PC-3 (cell line): ENCODE measurements at regions not wholly inside any gene's neighbourhood (a gene's known extent, or its start where the extent isn't known, plus 50 kb on each side); places are given as distances from the start of the nearest gene placed in this dataset.
A peak's percentile ranks its signal among the peaks of the same experiment; 100 is the strongest.

ENCODE experiments used
- ATAC-seq: fragments of 200-7000 bp; cut with Tn5 transposase; 2 replicates; pipeline ENCODE4 v1.9.1; 2020; ENCODE audit warnings: mild to moderate bottlenecking, moderate library complexity
- BruUV-seq: library from RNA; stranded (reverse); fragments of 400-500 nt; replicated peaks from 2 replicates; lab custom pipeline; 2021; lab: Mats Ljungman, UMichigan
- CTCF ChIA-PET: fragments of 300-600 bp; sonication (Branson Sonifier 250); formaldehyde crosslinking; loops from one replicate; lab custom pipeline; 2022; ENCODE audit warnings: antibody characterized with exemption; lab: Charles Lee
- POLR2A ChIA-PET: fragments of 300-600 bp; sonication (Branson Sonifier 250); formaldehyde crosslinking; loops from one replicate; lab custom pipeline; 2022; ENCODE audit warnings: antibody characterized with exemption; ENCODE audit not compliant: unreplicated experiment; lab: Charles Lee
- DNase-seq: peaks from one replicate; pipeline ENCODE4 v3.0.0-alpha.2; 2015
- H2AFZ ChIP-seq: fragments of 300-600 bp; sonication (generic); 2 replicates; pipeline ENCODE4 v1.6.0; 2016; ENCODE audit warnings: antibody characterized with exemption, low read length
- H3F3A ChIP-seq: fragments of 300-600 bp; sonication (generic); one replicate; pipeline ENCODE4 v1.6.0; 2017; ENCODE audit warnings: antibody characterized with exemption, low read length, control low read depth, mild to moderate bottlenecking; ENCODE audit not compliant: unreplicated experiment
- H3K27ac ChIP-seq: fragments of 300-600 bp; sonication (generic); 2 replicates; pipeline ENCODE4 v1.5.1; 2016; ENCODE audit warnings: mild to moderate bottlenecking, low read length
- H3K27me3 ChIP-seq: fragments of 300-600 bp; sonication (generic); 2 replicates; pipeline ENCODE4 v1.6.1; 2016; ENCODE audit warnings: low read length, mixed read lengths
- H3K36me3 ChIP-seq: fragments of 300-600 bp; sonication (generic); 2 replicates; pipeline ENCODE4 v1.6.1; 2016; ENCODE audit warnings: low read depth, mixed run types, low read length, mixed read lengths
- H3K4me1 ChIP-seq: fragments of 300-600 bp; sonication (generic); 2 replicates; pipeline ENCODE4 v1.5.1; 2016; ENCODE audit warnings: low read length; ENCODE audit not compliant: insufficient read depth
- H3K4me2 ChIP-seq: fragments of 300-600 bp; sonication (generic); 2 replicates; pipeline ENCODE4 v1.6.0; 2016; ENCODE audit warnings: low read length
- H3K4me3 ChIP-seq: fragments of 300-600 bp; sonication (generic); 2 replicates; pipeline ENCODE4 v1.5.1; 2016; ENCODE audit warnings: mild to moderate bottlenecking, low read length, mixed read lengths
- H3K79me2 ChIP-seq: fragments of 300-600 bp; sonication (generic); 2 replicates; pipeline ENCODE4 v1.6.1; 2017; ENCODE audit warnings: low read length, mixed read lengths
- H3K9ac ChIP-seq: fragments of 300-600 bp; sonication (generic); 2 replicates; pipeline ENCODE4 v1.6.0; 2016; ENCODE audit warnings: mild to moderate bottlenecking, low read length
- H3K9me2 ChIP-seq: fragments of 300-600 bp; sonication (generic); replicated peaks from 2 replicates; pipeline ENCODE4 v1.6.1; 2016; ENCODE audit warnings: mixed run types, low read length, mixed read lengths
- H3K9me3 ChIP-seq: fragments of 300-600 bp; sonication (generic); 2 replicates; pipeline ENCODE4 v1.6.1; 2016; ENCODE audit warnings: low read length, mixed read lengths
- H4K20me1 ChIP-seq: fragments of 300-600 bp; sonication (generic); 2 replicates; pipeline ENCODE4 v1.6.1; 2016; ENCODE audit warnings: low read length, mixed read lengths
- EZH2 ChIP-seq: fragments of 300-600 bp; sonication (generic); IDR thresholded peaks from one replicate; pipeline ENCODE4 v1.6.1; 2017; ENCODE audit warnings: antibody characterized with exemption, mild to moderate bottlenecking, low read length; ENCODE audit not compliant: unreplicated experiment
- EZH2phosphoT487 ChIP-seq: fragments of 300-600 bp; sonication (generic); IDR thresholded peaks from 2 replicates; pipeline ENCODE4 v1.6.1; 2018; ENCODE audit warnings: mild to moderate bottlenecking, antibody characterized with exemption, low read length, borderline replicate concordance
- intact Hi-C: fragments of 100-400 bp; cut with micrococcal nuclease; formaldehyde crosslinking; loops from 2 replicates; pipeline ENCODE4 v1.9.0; 2023
- TF ChIP-seq, protein P1 (sequence below): fragments of 300-600 bp; sonication (generic); conservative IDR thresholded peaks from 2 replicates; pipeline ENCODE4 v1.5.1; 2017; ENCODE audit warnings: antibody characterized with exemption, low read depth, mild to moderate bottlenecking, low read length

DNA sequence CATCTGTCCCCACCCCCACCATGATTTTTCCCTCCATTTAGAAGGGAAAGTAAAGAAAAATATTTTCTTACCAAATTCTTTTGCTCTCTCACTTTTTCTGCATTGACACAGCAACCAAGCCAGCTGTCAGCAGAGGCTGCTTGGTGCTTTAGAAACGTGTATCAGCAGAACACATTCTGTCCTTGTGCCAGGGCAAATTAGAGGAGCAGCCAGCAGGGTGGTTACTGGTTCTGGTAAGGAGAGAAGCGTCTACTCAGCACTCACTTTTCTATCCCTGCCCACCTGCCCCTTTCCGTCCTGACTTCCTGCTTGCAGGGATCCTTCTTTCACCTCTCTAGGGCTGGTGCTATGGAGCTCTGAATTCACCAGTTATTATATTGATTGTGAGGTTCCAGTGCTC is 327.5 kb upstream of the PDE3A start:
- intact Hi-C loops: no loop called here
- ChIA-PET CTCF (no interaction called here), POLR2A (no interaction called here)
- no peaks in the 10 kb centered on the region for H3K36me3 ChIP-seq
- no peaks in the 10 kb centered on the region for H4K20me1 ChIP-seq
- H3K79me2 ChIP-seq: no peaks in the 10 kb centered on the region
- DNase-seq (no peak), ATAC-seq (no peak)
- H3K4me1 ChIP-seq: no peaks in the 10 kb centered on the region
- H3K9me2 ChIP-seq: no peaks in the 10 kb centered on the region
- H3K27ac ChIP-seq: no peak overlapping the region
- no TSS peak for BruUV-seq
- H3K9ac ChIP-seq: no peak overlapping the region
- TF ChIP-seq, protein P1, sequence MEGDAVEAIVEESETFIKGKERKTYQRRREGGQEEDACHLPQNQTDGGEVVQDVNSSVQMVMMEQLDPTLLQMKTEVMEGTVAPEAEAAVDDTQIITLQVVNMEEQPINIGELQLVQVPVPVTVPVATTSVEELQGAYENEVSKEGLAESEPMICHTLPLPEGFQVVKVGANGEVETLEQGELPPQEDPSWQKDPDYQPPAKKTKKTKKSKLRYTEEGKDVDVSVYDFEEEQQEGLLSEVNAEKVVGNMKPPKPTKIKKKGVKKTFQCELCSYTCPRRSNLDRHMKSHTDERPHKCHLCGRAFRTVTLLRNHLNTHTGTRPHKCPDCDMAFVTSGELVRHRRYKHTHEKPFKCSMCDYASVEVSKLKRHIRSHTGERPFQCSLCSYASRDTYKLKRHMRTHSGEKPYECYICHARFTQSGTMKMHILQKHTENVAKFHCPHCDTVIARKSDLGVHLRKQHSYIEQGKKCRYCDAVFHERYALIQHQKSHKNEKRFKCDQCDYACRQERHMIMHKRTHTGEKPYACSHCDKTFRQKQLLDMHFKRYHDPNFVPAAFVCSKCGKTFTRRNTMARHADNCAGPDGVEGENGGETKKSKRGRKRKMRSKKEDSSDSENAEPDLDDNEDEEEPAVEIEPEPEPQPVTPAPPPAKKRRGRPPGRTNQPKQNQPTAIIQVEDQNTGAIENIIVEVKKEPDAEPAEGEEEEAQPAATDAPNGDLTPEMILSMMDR: no peak
- TF ChIP-seq EZH2 (no peak), EZH2phosphoT487 (no peak)
- H3K4me2 ChIP-seq: no peak overlapping the region
- H2AFZ ChIP-seq: no peak overlapping the region
- no peaks in the 10 kb centered on the region for H3K9me3 ChIP-seq
- no peak overlapping the region for H3K4me3 ChIP-seq
- no peaks in the 10 kb centered on the region for H3F3A ChIP-seq
- H3K27me3 ChIP-seq: peaks cover 11% of the 10 kb centered on the region

DNA sequence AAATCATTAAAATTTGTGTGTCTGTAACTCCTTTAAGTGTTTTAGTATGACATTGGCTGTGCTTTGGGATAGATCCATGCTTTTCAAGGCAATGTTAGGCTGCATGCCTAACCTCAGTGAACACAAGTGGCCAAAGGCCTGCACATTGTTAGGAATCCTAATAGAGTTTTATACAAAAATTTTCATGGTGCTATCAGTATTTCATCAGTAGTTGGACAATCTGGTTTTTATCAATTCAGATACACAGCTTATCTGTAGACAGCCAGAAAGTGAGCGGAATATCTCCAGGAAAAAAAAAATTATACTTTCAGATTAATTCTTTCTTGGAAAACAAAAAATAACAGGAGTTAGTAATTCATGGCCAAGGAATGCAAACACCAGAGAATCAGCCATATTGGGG is 324.0 kb upstream of the PDE3A start:
- no peaks in the 10 kb centered on the region for H4K20me1 ChIP-seq
- POLR2A ChIA-PET: no interaction called here
- no peaks in the 10 kb centered on the region for H3K4me1 ChIP-seq
- no peaks in the 10 kb centered on the region for H3K79me2 ChIP-seq
- no peaks in the 10 kb centered on the region for H3K9me2 ChIP-seq
- H2AFZ ChIP-seq: no peak overlapping the region
- BruUV-seq: no TSS peak
- H3K4me3 ChIP-seq: no peak overlapping the region
- H3F3A ChIP-seq: no peaks in the 10 kb centered on the region
- no peak for DNase-seq
- no peaks in the 10 kb centered on the region for H3K36me3 ChIP-seq
- CTCF ChIA-PET: no interaction called here
- intact Hi-C loops: no loop called here
- ATAC-seq: no peak
- H3K9ac ChIP-seq: no peak overlapping the region
- no peak overlapping the region for H3K27ac ChIP-seq
- H3K4me2 ChIP-seq: no peak overlapping the region
- TF ChIP-seq, protein P1: no peak
- TF ChIP-seq EZH2phosphoT487 (no peak), EZH2 (no peak)
- H3K27me3 ChIP-seq: peaks cover 8% of the 10 kb centered on the region; the same call in 1 of the 2 replicates
- no peaks in the 10 kb centered on the region for H3K9me3 ChIP-seq

DNA sequence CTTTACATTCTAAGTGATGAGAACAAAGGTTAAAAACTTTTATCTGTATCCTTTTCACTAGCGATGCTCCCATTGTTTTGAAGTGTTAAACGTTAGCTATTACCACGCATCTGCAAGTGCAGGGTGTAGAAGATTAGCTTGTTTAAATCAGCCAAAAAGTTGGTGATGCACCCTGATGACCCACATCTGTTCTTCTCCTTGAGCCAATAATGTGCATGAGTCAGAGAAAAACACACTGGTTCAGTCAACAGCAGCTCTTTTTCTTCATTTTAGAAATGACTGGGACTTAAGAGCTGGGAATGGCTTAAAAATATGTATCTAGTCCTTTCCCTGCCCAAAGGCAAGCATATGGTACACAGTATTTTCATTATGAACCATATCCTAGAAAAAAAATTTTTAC is 323.5 kb upstream of the PDE3A start:
- POLR2A ChIA-PET: no interaction called here
- no peaks in the 10 kb centered on the region for H3K9me2 ChIP-seq
- no peaks in the 10 kb centered on the region for H4K20me1 ChIP-seq
- no peaks in the 10 kb centered on the region for H3F3A ChIP-seq
- CTCF ChIA-PET: no interaction called here
- H3K4me2 ChIP-seq: no peak overlapping the region
- intact Hi-C loops: no loop called here
- no peak overlapping the region for H3K9ac ChIP-seq
- H3K36me3 ChIP-seq: no peaks in the 10 kb centered on the region
- H3K79me2 ChIP-seq: no peaks in the 10 kb centered on the region
- BruUV-seq: no TSS peak
- H3K4me3 ChIP-seq: no peak overlapping the region
- ATAC-seq (no peak), DNase-seq (peak; percentile 15)
- TF ChIP-seq EZH2phosphoT487 (no peak), EZH2 (no peak)
- TF ChIP-seq, protein P1: no peak
- no peaks in the 10 kb centered on the region for H3K9me3 ChIP-seq
- H3K4me1 ChIP-seq: no peaks in the 10 kb centered on the region
- no peak overlapping the region for H3K27ac ChIP-seq
- peaks cover 3% of the 10 kb centered on the region; the same call in 1 of the 2 replicates for H3K27me3 ChIP-seq
- no peak overlapping the region for H2AFZ ChIP-seq
